H1 (cell line): ENCODE measurements at regions not wholly inside any gene's neighbourhood (a gene's known extent, or its start where the extent isn't known, plus 50 kb on each side); places are given as distances from the start of the nearest gene placed in this dataset.

ENCODE experiments used
- CTCF ChIA-PET: fragments of 300-600 bp; sonication (Branson Sonifier 250); formaldehyde crosslinking; loops from one replicate; lab custom pipeline; 2021; ENCODE audit not compliant: partially characterized antibody; lab: Charles Lee
- POLR2A ChIA-PET: fragments of 300-600 bp; sonication (Branson Sonifier 250); formaldehyde crosslinking; loops from one replicate; lab custom pipeline; 2021; ENCODE audit warnings: inconsistent platforms; ENCODE audit not compliant: partially characterized antibody; lab: Charles Lee
- DNase-seq, 2 experiments: peaks; one replicate each; pipeline versions ENCODE4 v3.0.0 to v3.0.0-alpha.2; 2010 to 2022; ENCODE audit warnings: low spot score in 2 of 2, low read depth in 1 of 2, mixed read lengths in 1 of 2
- FAIRE-seq: peaks from 2 replicates; lab custom pipeline; 2011; peaks lifted over from hg19 to GRCh38; lab: Jason Lieb, UNC
- H2AFZ ChIP-seq: 2 replicates; pipeline ENCODE4 v1.8.1; 2012; ENCODE audit warnings: low read length, inconsistent platforms
- H2AK5ac ChIP-seq: 2 replicates; pipeline ENCODE4 v1.6.1; 2013; ENCODE audit warnings: low read depth, low read length
- H2BK120ac ChIP-seq: replicated peaks from 2 replicates; pipeline ENCODE3; 2013; ENCODE audit warnings: low read depth, low read length, inconsistent platforms
- H2BK12ac ChIP-seq: 2 replicates; pipeline ENCODE4 v1.6.1; 2013; ENCODE audit warnings: low read depth, low read length
- H2BK15ac ChIP-seq: 2 replicates; pipeline ENCODE4 v1.6.1; 2013; ENCODE audit warnings: low read length
- H2BK20ac ChIP-seq: 2 replicates; pipeline ENCODE4 v1.6.1; 2013; ENCODE audit warnings: low read length
- H2BK5ac ChIP-seq: 2 replicates; pipeline ENCODE4 v1.6.1; 2013; ENCODE audit warnings: low read depth, low read length
- H3K14ac ChIP-seq: 2 replicates; pipeline ENCODE4 v1.6.1; 2013; ENCODE audit warnings: inconsistent platforms; ENCODE audit not compliant: insufficient read length
- H3K18ac ChIP-seq: 2 replicates; pipeline ENCODE4 v1.6.1; 2013; ENCODE audit warnings: low read length; ENCODE audit errors: extremely low read depth
- H3K23ac ChIP-seq: 2 replicates; pipeline ENCODE4 v1.6.1; 2013; ENCODE audit warnings: inconsistent platforms; ENCODE audit not compliant: insufficient read length
- H3K23me2 ChIP-seq: 2 replicates; pipeline ENCODE4 v1.6.1; 2013; ENCODE audit warnings: low read depth, low read length
- H3K27ac ChIP-seq: 2 replicates; pipeline ENCODE4 v1.6.1; 2011; ENCODE audit warnings: low read depth, low read length, inconsistent platforms
- H3K27me3 ChIP-seq, 4 experiments: replicated peaks in 1 of 4; 1 replicate in 1 of 4; 2 replicates in 3 of 4; pipeline versions ENCODE4 v1.6.1 to v1.8.1; 2011 to 2013; ENCODE audit warnings: low read length in 3 of 4, mild to moderate bottlenecking in 3 of 4, inconsistent platforms in 2 of 4, mixed read lengths in 2 of 4, moderate library complexity in 1 of 4; ENCODE audit not compliant: control insufficient read depth in 3 of 4, insufficient read depth in 3 of 4; ENCODE audit errors: extremely low read depth in 1 of 4
- H3K36me3 ChIP-seq, 4 experiments: 2 replicates each; pipeline versions ENCODE4 v1.6.1 to v1.8.1; 2011 to 2013; ENCODE audit warnings: mild to moderate bottlenecking in 4 of 4, low read length in 3 of 4, moderate library complexity in 2 of 4, control low read depth in 1 of 4, inconsistent platforms in 1 of 4; ENCODE audit not compliant: insufficient read depth in 4 of 4, control insufficient read depth in 2 of 4
- H3K4ac ChIP-seq: replicated peaks from 2 replicates; pipeline ENCODE3; 2013; ENCODE audit warnings: low read length, low read depth, mixed read lengths, inconsistent platforms; ENCODE audit not compliant: insufficient read length
- H3K4me1 ChIP-seq, 4 experiments: replicated peaks in 1 of 4; 1 replicate in 1 of 4; 2 replicates in 3 of 4; pipeline versions ENCODE4 v1.6.1 to v1.8.1; 2011 to 2013; ENCODE audit warnings: low read length in 3 of 4, inconsistent platforms in 2 of 4, mixed read lengths in 1 of 4; ENCODE audit not compliant: insufficient read depth in 4 of 4, control insufficient read depth in 3 of 4
- H3K4me2 ChIP-seq, 2 experiments: 2 replicates each; pipeline versions ENCODE4 v1.6.1 to v1.8.1; 2011 to 2013; ENCODE audit warnings: low read depth in 2 of 2, low read length in 2 of 2, control low read depth in 1 of 2, inconsistent platforms in 1 of 2, mild to moderate bottlenecking in 1 of 2; ENCODE audit not compliant: insufficient read depth in 1 of 2
- H3K4me3 ChIP-seq, 4 experiments: fragments of 200-600, 300-600 bp in 1 of 4; sonication (generic), shearing (Covaris generic), sonication (Bioruptor Twin) in 1 of 4; 2 replicates each; pipeline versions ENCODE4 v1.5.1 to v1.8.1; 2011 to 2016; ENCODE audit warnings: low read length in 4 of 4, low read depth in 3 of 4, control low read depth in 2 of 4, inconsistent platforms in 2 of 4, mild to moderate bottlenecking in 2 of 4, mixed read lengths in 1 of 4, moderate library complexity in 1 of 4; ENCODE audit not compliant: insufficient read depth in 2 of 4; ENCODE audit errors: extremely low read depth in 1 of 4
- H3K56ac ChIP-seq: replicated peaks from 2 replicates; pipeline ENCODE3; 2013; ENCODE audit warnings: low read depth, mild to moderate bottlenecking, mixed read lengths, low read length, inconsistent platforms; ENCODE audit not compliant: insufficient read length
- H3K79me1 ChIP-seq: 2 replicates; pipeline ENCODE4 v1.6.1; 2013; ENCODE audit warnings: low read depth, low read length, control low read depth
- H3K79me2 ChIP-seq, 2 experiments: 2 replicates each; pipeline versions ENCODE4 v1.6.1 to v1.8.1; 2012 to 2013; ENCODE audit warnings: low read length in 2 of 2, mild to moderate bottlenecking in 2 of 2, inconsistent platforms in 1 of 2; ENCODE audit not compliant: insufficient read depth in 2 of 2, control insufficient read depth in 1 of 2
- H3K9ac ChIP-seq, 4 experiments: replicated peaks in 1 of 4; 1 replicate in 1 of 4; 2 replicates in 3 of 4; pipeline versions ENCODE4 v1.6.1 to v1.8.1; 2011 to 2013; ENCODE audit warnings: low read depth in 3 of 4, low read length in 3 of 4, control low read depth in 2 of 4, mild to moderate bottlenecking in 2 of 4, moderate library complexity in 2 of 4, inconsistent platforms in 1 of 4; ENCODE audit errors: extremely low read depth in 1 of 4
- H3K9me3 ChIP-seq, 2 experiments: 2 replicates each; pipeline versions ENCODE4 v1.6.1 to v1.8.1; 2012 to 2013; ENCODE audit warnings: mild to moderate bottlenecking in 2 of 2, moderate library complexity in 2 of 2, control low read depth in 1 of 2, inconsistent platforms in 1 of 2, low read depth in 1 of 2, low read length in 1 of 2, mixed read lengths in 1 of 2; ENCODE audit not compliant: insufficient read depth in 2 of 2
- H4K20me1 ChIP-seq, 2 experiments: replicated peaks in 1 of 2; 2 replicates each; pipeline versions ENCODE3 to v1.8.1; 2011 to 2013; ENCODE audit warnings: inconsistent platforms in 2 of 2, low read length in 2 of 2, mild to moderate bottlenecking in 1 of 2; ENCODE audit not compliant: insufficient read depth in 2 of 2, control insufficient read depth in 1 of 2
- H4K5ac ChIP-seq: 2 replicates; pipeline ENCODE4 v1.6.1; 2013; ENCODE audit warnings: low read length, low read depth, mixed read lengths, inconsistent platforms; ENCODE audit not compliant: insufficient read length
- H4K8ac ChIP-seq: 2 replicates; pipeline ENCODE4 v1.8.0; 2013; ENCODE audit warnings: mild to moderate bottlenecking, moderate library complexity, low read length, inconsistent platforms; ENCODE audit not compliant: insufficient read depth; ENCODE audit errors: extremely low read depth
- H4K91ac ChIP-seq: replicated peaks from 2 replicates; pipeline ENCODE3; 2013; ENCODE audit warnings: low read length, mixed read lengths, inconsistent platforms; ENCODE audit not compliant: insufficient read length
- BACH1 ChIP-seq: IDR thresholded peaks from 2 replicates; pipeline ENCODE4 v1.6.1; 2012; ENCODE audit warnings: low read length, improper control_type of control experiment
- CTBP2 ChIP-seq: IDR thresholded peaks from 2 replicates; pipeline ENCODE4 v1.7.0; 2011; ENCODE audit warnings: borderline replicate concordance, mild to moderate bottlenecking, moderate library complexity, mixed read lengths, low read length; ENCODE audit not compliant: insufficient read depth, insufficient read length
- EP300 ChIP-seq, 2 experiments: IDR thresholded peaks; 1 replicate in 1 of 2; 2 replicates in 1 of 2; pipeline ENCODE4 v1.6.1; 2011 to 2012; ENCODE audit warnings: low read depth in 2 of 2, low read length in 2 of 2, mild to moderate bottlenecking in 2 of 2, borderline replicate concordance in 1 of 2, inconsistent platforms in 1 of 2, moderate library complexity in 1 of 2
- GABPA ChIP-seq: IDR thresholded peaks from 2 replicates; pipeline ENCODE4 v1.6.1; 2011; ENCODE audit warnings: mild to moderate bottlenecking, low read length, moderate library complexity, borderline replicate concordance; ENCODE audit not compliant: insufficient read depth
- HDAC2 ChIP-seq, 2 experiments: fragments of 300-600 bp in 1 of 2; sonication (generic) in 1 of 2; IDR thresholded peaks; 2 replicates each; pipeline ENCODE4 v1.6.1; 2011 to 2012; ENCODE audit warnings: low read depth in 2 of 2, low read length in 2 of 2, mild to moderate bottlenecking in 2 of 2, moderate library complexity in 2 of 2, borderline replicate concordance in 1 of 2, inconsistent platforms in 1 of 2
- KDM1A ChIP-seq: fragments of 200-600, 300-600 bp; sonication (generic); IDR thresholded peaks from 2 replicates; pipeline ENCODE4 v1.7.1; 2016; ENCODE audit warnings: mild to moderate bottlenecking, low read length, borderline replicate concordance
- KDM5A ChIP-seq: fragments of 200-600 bp; IDR thresholded peaks from 2 replicates; pipeline ENCODE4 v1.7.1; 2012; ENCODE audit warnings: mild to moderate bottlenecking, low read length, inconsistent platforms, mixed read lengths
- RBBP5 ChIP-seq: IDR thresholded peaks from 2 replicates; pipeline ENCODE4 v1.7.1; 2012; ENCODE audit warnings: low read depth, mild to moderate bottlenecking, inconsistent platforms, low read length, moderate library complexity, borderline replicate concordance
- SIN3A ChIP-seq, 2 experiments: IDR thresholded peaks in 1 of 2; conservative IDR thresholded peaks in 1 of 2; 2 replicates each; pipeline ENCODE4 v1.6.1; 2011 to 2012; ENCODE audit warnings: low read length in 2 of 2, improper control_type of control experiment in 1 of 2, low read depth in 1 of 2, mild to moderate bottlenecking in 1 of 2
- SP2 ChIP-seq: IDR thresholded peaks from 2 replicates; pipeline ENCODE4 v1.6.1; 2012; ENCODE audit warnings: mild to moderate bottlenecking, low read length, inconsistent platforms
- SUZ12 ChIP-seq: fragments of 200-600 bp; sonication (generic); IDR thresholded peaks from 2 replicates; pipeline ENCODE4 v1.6.1; 2012; ENCODE audit warnings: mild to moderate bottlenecking, inconsistent platforms, low read length, moderate library complexity, mixed read lengths
- TAF1 ChIP-seq: IDR thresholded peaks from 2 replicates; pipeline ENCODE4 v1.6.1; 2011; ENCODE audit warnings: mild to moderate bottlenecking, low read depth, low read length
- TAF7 ChIP-seq: optimal IDR thresholded peaks from 2 replicates; pipeline ENCODE3; 2011; ENCODE audit warnings: low read depth, mild to moderate bottlenecking, inconsistent platforms, low read length, moderate library complexity, borderline replicate concordance
- TBP ChIP-seq: IDR thresholded peaks from 2 replicates; pipeline ENCODE4 v1.6.1; 2011; ENCODE audit warnings: low read depth, low read length, improper control_type of control experiment
- TCF12 ChIP-seq: IDR thresholded peaks from 2 replicates; pipeline ENCODE4 v1.6.1; 2011; ENCODE audit warnings: low read depth, mild to moderate bottlenecking, low read length
- WGBS, 2 experiments: shearing (Covaris generic) in 1 of 2; methylation state at CpG; one replicate each; pipeline versions ENCODE4 v1.1.6 to v1.1.7; 2013 to 2015; ENCODE audit warnings: low lambda C conversion rate in 2 of 2, mixed read lengths in 2 of 2, inconsistent platforms in 1 of 2, low coverage in 1 of 2, missing lambda C conversion rate in 1 of 2; ENCODE audit not compliant: insufficient replicate concordance in 2 of 2, insufficient coverage in 1 of 2, insufficient read length in 1 of 2; ENCODE audit errors: extremely low coverage in 1 of 2, missing lambda C conversion rate in 1 of 2; 5-methylcytosine and 5-hydroxymethylcytosine counted together

- Histone ChIP-seq H4K5ac (no peak overlapping the region), H3K9me3 (peaks cover 43 to 72% of the 10 kb centered on the region in 2 experiments), H3K4me3 (no peak overlapping the region), H2BK5ac (no peak overlapping the region), H4K91ac (no peak overlapping the region), H3K79me1 (no peaks in the 10 kb centered on the region), H3K4me1 (no peaks in the 10 kb centered on the region), H4K20me1 (no peaks in the 10 kb centered on the region), H2BK20ac (no peak overlapping the region), H3K27ac (no peak overlapping the region), H3K14ac (no peak overlapping the region), H2AFZ (no peak overlapping the region), H3K4ac (no peak overlapping the region), H2BK15ac (no peak overlapping the region), H2BK120ac (no peak overlapping the region), H3K79me2 (no peaks in the 10 kb centered on the region), H2BK12ac (no peak overlapping the region), H4K8ac (no peak overlapping the region), H3K36me3 (no peaks in the 10 kb centered on the region), H3K23ac (no peak overlapping the region), H3K18ac (no peak overlapping the region), H3K9ac (no peak overlapping the region), H3K27me3 (no peaks in the 10 kb centered on the region), H3K56ac (no peak overlapping the region), H2AK5ac (no peak overlapping the region), H3K23me2 (no peaks in the 10 kb centered on the region), H3K4me2 (no peak overlapping the region)
- ChIA-PET POLR2A (no interaction called here), CTCF (no interaction called here)
- FAIRE-seq = no peak
- no peak for DNase-seq
- 93% methylated on average over 18 of the region's 19 CpGs; no CpG with 5 or more reads in 1 of the 2 experiments for WGBS, 2 experiments
- TF ChIP-seq TCF12 (no peak), BACH1 (no peak), GABPA (no peak), SP2 (no peak), SUZ12 (no peak), TAF7 (no peak), TBP (no peak), RBBP5 (no peak), KDM1A (no peak), HDAC2 (IDR thresholded peaks at IDR 0.05; ENCODE audit: borderline replicate concordance in 1 of 2, low read depth in 2 of 2, low read length in 2 of 2) (no peak), EP300 (IDR thresholded peaks at IDR 0.05; ENCODE audit: borderline replicate concordance in 1 of 2, low read depth in 2 of 2, low read length in 2 of 2) (no peak), CTBP2 (no peak), KDM5A (no peak), TAF1 (no peak), SIN3A (conservative IDR thresholded peaks at IDR 0.05 in 1 of 2, IDR thresholded peaks at IDR 0.05 in 1 of 2; ENCODE audit: low read depth in 1 of 2, low read length in 2 of 2) (no peak)
These were observed 161.2 kb downstream of the ZNF33B start for GRCh38 chr10:42477170-42477569.
